A549 (cell line): ENCODE measurements at regions not wholly inside any gene's neighbourhood (a gene's known extent, or its start where the extent isn't known, plus 50 kb on each side); places are given as distances from the start of the nearest gene placed in this dataset.

Experiments used
- CHD2 ChIP-seq: fragments of 150-350 bp; IDR thresholded peaks from 2 replicates; pipeline ENCODE4 v1.6.1; 2014; ENCODE audit warnings: low read length; ENCODE audit not compliant: partially characterized antibody
- CTCF ChIP-seq: fragments of >200 bp; sonication (Bioruptor Twin); formaldehyde crosslinking; IDR thresholded peaks from 3 replicates; pipeline ENCODE4 v1.5.1; 2016
- ELK1 ChIP-seq: fragments of 150-350 bp; IDR thresholded peaks from 2 replicates; pipeline ENCODE4 v1.6.1; 2014; ENCODE audit warnings: low read depth, mild to moderate bottlenecking, low read length
- EP300 ChIP-seq, 2 experiments: fragments of >200 bp; sonication (Bioruptor Twin); formaldehyde crosslinking; IDR thresholded peaks; 2 replicates in 1 of 2; 3 replicates in 1 of 2; pipeline ENCODE4 v1.6.1; 2016 to 2017
- KDM5A ChIP-seq: fragments of 200-600 bp; sonication (generic); IDR thresholded peaks from 2 replicates; pipeline ENCODE4 v1.6.1; 2016; ENCODE audit warnings: antibody characterized with exemption, mild to moderate bottlenecking
- MAX ChIP-seq: IDR thresholded peaks from 2 replicates; pipeline ENCODE4 v1.6.1; 2012
- POLR2A ChIP-seq: IDR thresholded peaks from 2 replicates; pipeline ENCODE4 v1.6.1; 2012; ENCODE audit warnings: mild to moderate bottlenecking, low read length
- TP53 ChIP-seq: fragments of 250-450 bp; sonication (Bioruptor Pico); IDR thresholded peaks from 2 replicates; pipeline ENCODE4 v1.5.0; 2021; ENCODE audit warnings: mild to moderate bottlenecking, moderate library complexity

GRCh38 chr11:23206741-23207336, 346.6 kb upstream of the CCDC179 start:
- TF ChIP-seq CTCF (no peak), EP300 (IDR thresholded peaks at IDR 0.05) (no peak), MAX (no peak), CHD2 (no peak), TP53 (CRISPR knock-in tag) (no peak), POLR2A (no peak), ELK1 (no peak), KDM5A (no peak)
